Sigmoid colon (tissue), 6 donors: ENCODE measurements at regions not wholly inside any gene's neighbourhood (a gene's known extent, or its start where the extent isn't known, plus 50 kb on each side); places are given as distances from the start of the nearest gene placed in this dataset.

Experiments
- DNase-seq: peaks from one replicate; pipeline ENCODE4 v3.0.0-alpha.2; 2019
- H3K27ac ChIP-seq, 4 donors: fragments of 200-600 bp; sonication (generic); one replicate each; pipeline ENCODE4 v1.5.1; 2016 to 2019; ENCODE audit warnings: mild to moderate bottlenecking in 1 of 4
- H3K27me3 ChIP-seq, 3 donors: fragments of 200-600 bp; sonication (generic); one replicate each; pipeline ENCODE4 v1.5.1; 2019; ENCODE audit warnings: mild to moderate bottlenecking in 1 of 3
- H3K36me3 ChIP-seq, 4 donors: fragments of 200-600 bp; sonication (generic); one replicate each; pipeline ENCODE4 v1.5.1; 2016 to 2019
- H3K4me1 ChIP-seq, 4 donors: fragments of 200-600 bp; sonication (generic); one replicate each; pipeline ENCODE4 v1.5.1; 2017 to 2019
- H3K4me3 ChIP-seq, 4 donors: fragments of 200-600 bp; sonication (generic); one replicate each; pipeline ENCODE4 v1.5.1; 2017 to 2019; ENCODE audit warnings: mild to moderate bottlenecking in 2 of 4, moderate library complexity in 1 of 4
- H3K9me3 ChIP-seq, 4 donors: fragments of 200-600 bp in 3 of 4; sonication (generic) in 3 of 4; one replicate each; pipeline versions ENCODE4 v1.5.1 to v1.6.1; 2013 to 2019
- CTCF ChIP-seq, 4 experiments: fragments of 450-650 bp in 3 of 4; fragments of 200-600 bp in 1 of 4; IDR thresholded peaks; one replicate each; pipeline ENCODE4 v1.5.1; 2016 to 2019; ENCODE audit warnings: antibody characterized with exemption in 4 of 4, mild to moderate bottlenecking in 3 of 4, moderate library complexity in 2 of 4
- EP300 ChIP-seq, 4 donors: sonication (generic); formaldehyde crosslinking; IDR thresholded peaks; one replicate each; pipeline ENCODE4 v1.6.1; 2017; ENCODE audit warnings: antibody characterized with exemption in 4 of 4
- POLR2A ChIP-seq, 2 donors: fragments of 450-650 bp; IDR thresholded peaks; one replicate each; pipeline ENCODE4 v1.6.1; 2016; ENCODE audit warnings: antibody characterized with exemption in 2 of 2, mild to moderate bottlenecking in 2 of 2, moderate library complexity in 2 of 2
- POLR2AphosphoS5 ChIP-seq, 4 donors: sonication (generic); formaldehyde crosslinking; IDR thresholded peaks; one replicate each; pipeline ENCODE4 v1.6.1; 2017; ENCODE audit warnings: antibody characterized with exemption in 4 of 4
- WGBS, 2 donors: extraction: QIAGEN DNeasy Blood & Tissue Kit; methylation state at CpG; one replicate each; pipeline ENCODE4 v1.1.7; 2013; 5-methylcytosine and 5-hydroxymethylcytosine counted together
- intact Hi-C: fragments of 100-400 bp; cut with DNase I; formaldehyde crosslinking; loops from one replicate; pipeline ENCODE4 v1.15.1; 2023
- donor health status: healthy with polysubstance abuse.
- donor health status: healthy.

DNA sequence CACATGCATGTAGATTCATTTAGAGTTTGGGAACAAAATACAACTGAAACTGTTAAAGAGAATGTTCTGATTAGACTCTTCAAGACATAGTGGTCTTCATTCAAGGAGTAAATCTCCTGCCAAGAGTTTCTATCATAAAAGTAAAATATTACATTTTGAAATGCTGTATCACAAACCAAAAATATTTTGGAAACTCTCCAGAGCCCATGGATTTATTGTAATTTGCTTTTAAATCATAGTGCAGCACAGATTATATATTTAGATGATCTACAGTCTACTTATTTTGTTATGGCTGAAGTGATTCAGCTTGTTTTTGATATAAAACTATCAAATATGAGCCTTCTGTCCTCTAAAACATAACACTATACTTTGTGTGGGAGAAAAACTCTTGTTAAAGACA, 105.3 kb downstream of the DISP1 start:
- no peak for DNase-seq
- peak overlapping the region in 1 of 4 donors; percentile 5 for H3K27ac ChIP-seq
- TF ChIP-seq POLR2AphosphoS5 (IDR thresholded peaks at IDR 0.05) (no peak), EP300 (IDR thresholded peaks at IDR 0.05) (no peak), CTCF (IDR thresholded peaks at IDR 0.05) (no peak), POLR2A (IDR thresholded peaks at IDR 0.05) (no peak)
- no peaks in the 10 kb centered on the region for H3K36me3 ChIP-seq
- H3K4me3 ChIP-seq = no peak overlapping the region
- peaks cover 0 to 42% (median 34%) of the 10 kb centered on the region in 4 donors for H3K4me1 ChIP-seq
- H3K27me3 ChIP-seq = no peaks in the 10 kb centered on the region
- peaks cover 0 to 6% (median 4%) of the 10 kb centered on the region in 4 donors for H3K9me3 ChIP-seq
- intact Hi-C loops = no loop called here

DNA sequence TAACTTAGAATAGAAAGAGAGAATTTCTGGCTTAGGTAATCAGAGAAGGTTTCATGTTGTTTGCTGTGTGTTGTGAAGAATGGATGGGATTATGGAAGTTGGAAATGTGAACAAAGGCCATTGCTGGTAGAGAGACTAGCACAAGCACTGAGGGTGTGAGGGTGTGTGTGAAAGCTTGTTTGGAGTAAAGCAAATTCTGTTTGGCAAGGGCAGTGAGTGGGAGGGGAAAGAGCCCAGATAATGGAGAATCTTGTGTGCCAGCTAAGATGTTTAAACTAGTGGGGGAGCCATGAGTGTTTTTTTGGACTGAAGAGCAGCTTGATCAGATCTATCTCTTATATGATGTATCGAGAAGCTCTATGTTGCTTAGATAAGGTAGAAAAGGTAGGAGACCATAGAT, 107.1 kb downstream of the DISP1 start:
- no peak for TF ChIP-seq POLR2A (IDR thresholded peaks at IDR 0.05)
- TF ChIP-seq EP300 (IDR thresholded peaks at IDR 0.05) = no peak
- no peak for TF ChIP-seq CTCF (IDR thresholded peaks at IDR 0.05)
- no peak for DNase-seq
- Histone ChIP-seq H3K4me3 (no peak overlapping the region), H3K36me3 (no peaks in the 10 kb centered on the region), H3K9me3 (peaks cover 0 to 4% (median 2%) of the 10 kb centered on the region in 4 donors), H3K4me1 (peaks cover 0 to 46% (median 32%) of the 10 kb centered on the region in 4 donors), H3K27ac (no peak overlapping the region), H3K27me3 (no peaks in the 10 kb centered on the region)
- intact Hi-C loops = no loop called here
- 97% methylated on average over 1 of the region's 1 CpG for WGBS, 2 donors

GRCh38 chr1:222923506-222923905, 108.7 kb downstream of the DISP1 start:
- H3K27me3 ChIP-seq = no peaks in the 10 kb centered on the region

GRCh38 chr1:222924136-222924706, 109.4 kb downstream of the DISP1 start:
- Histone ChIP-seq H3K27me3 (no peaks in the 10 kb centered on the region), H3K36me3 (no peaks in the 10 kb centered on the region), H3K4me1 (peaks cover 0 to 64% (median 45%) of the 10 kb centered on the region in 4 donors), H3K27ac (peak overlapping the region in 1 of 4 donors; percentile 64), H3K4me3 (no peak overlapping the region), H3K9me3 (no peaks in the 10 kb centered on the region)
- TF ChIP-seq CTCF (IDR thresholded peaks at IDR 0.05) (no peak), EP300 (IDR thresholded peaks at IDR 0.05) (no peak), POLR2A (IDR thresholded peaks at IDR 0.05) (no peak), POLR2AphosphoS5 (IDR thresholded peaks at IDR 0.05) (no peak)
- no peak for DNase-seq
- intact Hi-C loops = no loop called here

More at GRCh38 chr1:222923506-222923905, 108.7 kb downstream of the DISP1 start:
- Histone ChIP-seq H3K4me1 (peaks cover 0 to 57% (median 45%) of the 10 kb centered on the region in 4 donors), H3K9me3 (no peaks in the 10 kb centered on the region), H3K36me3 (no peaks in the 10 kb centered on the region), H3K27ac (peak overlapping the region in 1 of 4 donors; percentile 64), H3K4me3 (no peak overlapping the region)
- 87 to 90% methylated on average over 3 of the region's 3 CpGs for WGBS, 2 donors
- TF ChIP-seq POLR2AphosphoS5 (IDR thresholded peaks at IDR 0.05) = no peak
- no peak for TF ChIP-seq EP300 (IDR thresholded peaks at IDR 0.05)
- TF ChIP-seq POLR2A (IDR thresholded peaks at IDR 0.05) = no peak
- TF ChIP-seq CTCF (IDR thresholded peaks at IDR 0.05) = no peak
- intact Hi-C loops = no loop called here
- DNase-seq = no peak

DNA sequence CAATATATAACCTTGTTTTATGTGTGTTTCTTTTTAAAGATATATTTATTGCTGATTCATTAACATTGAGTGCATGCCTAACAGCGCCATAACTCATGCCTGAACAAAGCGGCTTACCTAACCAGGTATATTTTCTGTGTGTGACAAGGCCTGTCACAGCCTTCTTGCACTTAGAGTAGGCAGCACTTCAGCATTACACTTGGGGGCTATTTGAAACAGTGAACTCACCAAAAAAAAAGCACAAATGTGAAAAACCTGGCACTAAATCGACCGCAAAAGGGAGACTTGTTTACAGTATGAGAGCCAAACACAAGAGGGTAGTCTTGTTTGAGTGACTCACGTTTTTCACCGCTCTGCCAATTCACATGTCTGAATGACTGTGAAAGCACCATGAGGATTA, 111.7 kb downstream of the DISP1 start:
- Histone ChIP-seq H3K9me3 (no peaks in the 10 kb centered on the region), H3K36me3 (no peaks in the 10 kb centered on the region), H3K27me3 (no peaks in the 10 kb centered on the region), H3K27ac (peak overlapping the region in 3 of 4 donors; percentile 2 to 13 (median 13)), H3K4me1 (peaks cover 0 to 75% (median 41%) of the 10 kb centered on the region in 4 donors), H3K4me3 (no peak overlapping the region)
- intact Hi-C loops = loop anchor here (5.0 kb wide), 1 partner anchor 109 kb away; the partner anchor contains the start of gene DISP1
- DNase-seq = no peak
- TF ChIP-seq POLR2AphosphoS5 (IDR thresholded peaks at IDR 0.05) (peak in 1 of 4 donors; percentile 7), EP300 (IDR thresholded peaks at IDR 0.05) (no peak), CTCF (IDR thresholded peaks at IDR 0.05) (no peak), POLR2A (IDR thresholded peaks at IDR 0.05) (no peak)
- WGBS, 2 donors = 88 to 91% methylated on average over 6 of the region's 6 CpGs
